Retina (tissue), 1 donor: ENCODE measurements at regions not wholly inside any gene's neighbourhood (a gene's known extent, or its start where the extent isn't known, plus 50 kb on each side); places are given as distances from the start of the nearest gene placed in this dataset.
A peak's percentile ranks its signal among the peaks of the same experiment; 100 is the strongest.

Experiments used
- DNase-seq: peaks from one replicate; pipeline ENCODE4 v3.0.0-alpha.2; 2016

DNA sequence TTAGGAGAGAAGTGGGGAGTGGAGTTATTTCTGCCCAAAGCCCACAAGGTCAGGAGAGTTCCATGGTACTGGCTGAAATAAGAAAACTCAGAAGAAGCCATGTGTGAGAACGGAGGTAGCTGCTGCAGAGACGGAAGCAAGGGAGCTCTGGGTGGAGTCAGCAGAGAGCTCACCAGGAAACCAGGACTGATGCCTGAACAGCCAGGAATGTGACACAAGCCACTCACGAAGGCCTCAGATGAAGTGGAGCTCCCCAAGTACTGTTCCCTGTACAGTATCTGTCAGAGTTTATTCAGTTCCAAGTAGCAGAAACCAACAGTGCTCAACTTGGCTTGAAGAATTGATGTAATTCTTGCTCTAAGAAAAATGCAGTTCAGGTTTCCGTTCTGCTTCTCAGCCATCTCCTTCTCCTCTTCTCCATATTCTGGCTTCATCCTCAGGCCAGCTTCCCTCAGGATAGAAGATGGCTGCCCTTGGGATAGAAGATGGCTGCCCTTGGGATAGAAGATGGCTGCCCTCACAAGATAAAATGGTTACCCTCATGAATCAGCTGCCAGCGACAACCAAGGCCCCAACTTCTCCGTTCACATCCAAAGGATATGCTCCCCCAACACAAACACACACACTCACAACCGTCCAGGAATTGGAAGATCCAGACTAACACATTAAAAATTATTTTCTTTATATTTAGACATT, 117.4 kb upstream of the SH3BP4 start:
- no peak for DNase-seq

DNA sequence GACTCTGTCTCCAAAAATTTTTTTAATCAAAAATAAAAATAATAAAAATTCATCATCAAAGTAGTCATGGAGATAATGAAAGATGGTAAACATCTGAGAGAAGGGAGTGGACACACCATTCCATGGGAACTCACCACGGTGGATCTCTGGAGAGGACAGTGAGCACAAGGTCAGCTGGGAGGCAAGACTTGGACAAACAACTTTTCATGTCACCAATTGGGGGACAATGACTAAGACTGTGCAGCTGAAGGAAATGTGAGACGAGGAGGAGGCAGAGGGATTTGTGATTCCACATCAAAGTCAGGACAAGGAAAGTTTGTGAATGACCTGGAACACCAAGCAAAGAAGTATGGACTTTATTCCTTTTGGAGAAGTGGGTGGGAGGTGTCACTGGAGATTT, 121.0 kb upstream of the SH3BP4 start:
- DNase-seq, result no peak

DNA sequence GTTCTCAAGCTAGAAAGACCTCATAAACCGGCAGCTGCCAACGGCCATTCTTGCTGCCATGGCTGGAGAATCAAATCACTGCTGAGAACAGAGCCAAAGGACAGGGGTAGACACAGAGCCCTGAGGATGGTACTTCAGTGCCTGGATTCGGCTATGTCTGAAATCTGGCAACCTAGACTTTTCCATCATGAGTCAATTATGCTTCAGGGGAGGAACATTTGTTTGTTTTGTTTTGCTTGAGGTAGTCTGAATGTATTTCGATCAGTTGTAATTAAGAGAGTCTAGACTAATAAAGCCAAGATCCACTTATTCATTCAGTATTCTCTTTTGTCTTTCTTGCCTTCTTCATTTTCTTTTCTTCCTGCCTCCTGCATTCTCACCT, 122.8 kb upstream of the SH3BP4 start:
- no peak for DNase-seq

DNA sequence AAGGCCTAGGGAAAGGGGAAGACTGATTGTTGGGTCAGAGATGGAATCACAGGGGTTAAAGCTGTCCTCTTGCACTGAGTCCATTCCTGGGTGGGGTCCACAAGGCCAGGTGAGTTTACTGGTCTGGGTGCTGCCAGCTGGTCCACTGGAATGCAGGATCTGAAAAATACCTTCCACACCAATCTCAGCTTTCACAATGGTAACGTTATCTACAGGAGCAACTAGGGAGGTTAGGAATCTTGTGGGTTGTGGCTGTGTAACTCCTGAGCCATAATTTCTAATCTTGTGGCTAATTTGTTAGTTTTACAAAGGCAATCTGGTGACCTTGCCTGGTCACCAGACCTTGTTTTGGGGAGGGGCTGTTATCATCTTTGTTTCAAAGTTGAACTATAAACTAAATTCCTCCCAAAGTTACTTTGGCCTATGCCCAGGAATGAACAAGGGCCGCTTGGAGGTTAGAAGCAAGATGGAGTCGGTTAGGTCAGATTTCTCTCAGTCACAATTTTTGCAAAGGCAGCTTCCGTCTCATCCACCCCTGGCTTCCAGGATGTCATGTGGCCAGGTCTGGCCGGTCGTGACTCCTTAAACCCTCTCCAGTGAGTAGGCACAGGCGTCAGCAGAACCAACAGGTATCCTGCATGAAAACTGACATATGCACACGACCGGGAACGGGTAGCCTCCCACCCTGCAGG, 123.3 kb upstream of the SH3BP4 start:
- DNase-seq, result no peak

DNA sequence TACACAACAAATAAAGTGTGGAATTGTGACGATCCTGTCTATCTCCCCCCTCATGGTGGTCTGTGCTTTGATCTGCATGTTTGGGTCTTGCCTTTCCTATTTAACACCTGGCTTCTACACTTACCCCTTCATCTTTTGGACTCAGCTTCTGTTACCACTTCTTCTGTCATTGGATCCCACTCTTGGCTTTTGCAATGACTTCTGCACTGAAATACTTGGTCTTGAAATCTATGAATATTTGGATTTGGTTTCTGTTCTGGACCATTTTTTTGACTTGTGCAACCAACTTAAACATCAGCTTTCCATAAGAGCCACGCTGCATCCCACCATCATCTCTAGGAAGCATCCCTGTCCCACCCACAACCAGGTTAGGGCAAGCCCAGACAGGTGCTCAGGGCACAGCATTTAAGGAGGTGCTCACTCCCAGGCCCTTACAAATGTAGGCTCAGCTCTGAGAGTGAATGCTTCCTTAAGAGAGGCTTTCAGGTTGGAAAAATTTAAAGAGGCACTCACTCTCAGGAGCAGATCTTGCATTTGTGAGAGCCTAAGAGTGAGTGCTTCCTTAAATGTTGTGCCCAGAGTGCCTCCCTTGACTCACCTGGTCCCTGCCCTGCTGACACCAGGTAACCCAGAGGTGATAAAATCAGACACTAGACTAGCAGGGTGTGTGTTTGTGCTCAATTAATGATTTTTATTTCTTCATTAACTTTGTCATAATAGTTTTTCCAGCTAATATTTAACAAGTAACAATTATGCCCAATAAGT, 124.5 kb upstream of the SH3BP4 start:
- DNase-seq, result no peak

DNA sequence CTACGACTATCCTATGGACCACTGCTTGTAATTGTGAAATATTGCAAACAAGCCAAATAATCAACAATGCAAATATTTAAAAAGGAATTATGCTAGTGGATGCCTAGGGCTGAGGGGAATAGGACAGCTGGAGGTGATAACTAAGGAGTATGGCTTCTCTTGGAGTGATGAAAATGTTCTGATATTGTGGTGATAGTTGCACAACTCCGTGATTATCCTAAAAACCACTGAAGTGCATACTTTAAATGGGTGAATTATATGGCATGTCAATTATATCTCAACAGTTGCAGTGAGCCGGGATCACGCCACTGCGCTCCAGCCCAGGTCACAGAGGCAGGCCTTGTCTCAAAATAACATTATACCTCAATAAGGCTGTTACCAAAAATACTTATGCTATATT, 125.1 kb upstream of the SH3BP4 start:
- DNase-seq, result no peak

DNA sequence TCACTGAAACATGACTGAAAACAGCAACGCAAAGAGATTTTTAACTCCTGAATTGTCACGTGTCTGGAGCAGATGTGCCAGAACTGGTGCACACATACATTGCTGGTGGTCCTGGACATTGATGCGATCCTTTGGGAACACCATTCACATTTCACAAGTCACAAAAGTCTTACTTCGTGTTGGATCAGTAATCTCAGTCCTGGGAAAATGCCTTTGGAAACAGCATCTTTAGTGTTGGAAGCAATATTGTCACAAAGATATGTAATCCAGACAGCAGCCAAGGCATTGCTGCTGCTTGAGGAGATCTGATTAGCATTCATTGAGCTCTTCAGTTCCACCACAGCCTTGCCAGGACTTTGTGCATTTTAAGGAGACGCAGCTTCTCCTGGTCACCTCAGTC, 126.2 kb upstream of the SH3BP4 start:
- no peak for DNase-seq

DNA sequence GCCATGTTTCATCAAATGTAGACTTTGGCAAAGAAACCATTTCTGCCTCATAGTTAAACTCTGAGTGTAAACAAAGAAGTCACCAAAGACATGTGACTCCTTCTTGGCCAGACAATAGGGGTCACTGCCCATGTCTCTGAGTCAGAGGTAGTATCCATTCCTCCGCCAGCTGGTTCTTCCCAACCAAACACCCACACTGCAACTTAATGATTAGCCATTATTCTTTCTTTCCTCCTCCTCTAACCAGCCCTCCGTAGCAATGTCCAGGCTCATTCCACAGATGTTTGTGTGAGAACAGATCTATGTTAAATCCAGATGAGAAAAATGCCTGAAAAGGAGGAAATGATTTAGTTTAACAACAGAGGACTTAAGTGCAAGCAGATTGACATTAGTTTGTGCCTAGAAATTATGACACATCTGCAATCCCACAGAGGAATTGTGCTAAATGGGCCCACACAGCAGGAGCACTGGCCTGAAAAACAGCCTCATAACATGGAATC, 127.9 kb upstream of the SH3BP4 start:
- no peak for DNase-seq

DNA sequence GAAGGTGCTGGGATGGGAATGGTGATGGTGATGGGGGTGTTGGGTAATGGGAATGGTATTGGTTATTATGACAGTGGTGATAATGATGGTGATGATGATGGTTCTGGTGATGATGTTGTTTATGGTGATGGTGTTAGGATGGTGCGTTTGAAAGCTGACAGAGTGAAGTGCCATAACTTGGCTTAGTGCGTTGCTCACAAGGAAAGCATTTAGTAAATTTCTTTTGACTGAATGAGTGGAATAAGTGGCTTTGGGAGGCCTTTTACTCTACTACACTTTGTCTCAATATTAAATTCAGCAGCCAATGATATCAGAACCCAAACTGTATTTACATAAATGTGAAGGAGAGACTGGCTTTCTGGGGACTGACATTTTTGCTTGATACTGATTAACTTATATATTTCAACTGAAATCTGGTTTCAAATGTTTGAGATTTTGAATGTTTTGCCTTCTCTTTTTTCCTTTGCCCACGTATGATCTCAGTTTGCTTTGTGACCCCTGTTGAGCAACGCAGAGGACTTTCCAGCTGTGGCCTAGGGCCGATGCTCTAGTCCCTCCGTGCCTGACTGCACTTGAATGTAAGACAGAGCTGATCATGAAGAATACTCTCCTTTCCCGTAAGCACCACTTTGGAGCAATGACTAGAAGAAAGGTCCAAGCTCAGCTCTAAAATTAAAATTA, 128.5 kb upstream of the SH3BP4 start:
- no peak for DNase-seq

DNA sequence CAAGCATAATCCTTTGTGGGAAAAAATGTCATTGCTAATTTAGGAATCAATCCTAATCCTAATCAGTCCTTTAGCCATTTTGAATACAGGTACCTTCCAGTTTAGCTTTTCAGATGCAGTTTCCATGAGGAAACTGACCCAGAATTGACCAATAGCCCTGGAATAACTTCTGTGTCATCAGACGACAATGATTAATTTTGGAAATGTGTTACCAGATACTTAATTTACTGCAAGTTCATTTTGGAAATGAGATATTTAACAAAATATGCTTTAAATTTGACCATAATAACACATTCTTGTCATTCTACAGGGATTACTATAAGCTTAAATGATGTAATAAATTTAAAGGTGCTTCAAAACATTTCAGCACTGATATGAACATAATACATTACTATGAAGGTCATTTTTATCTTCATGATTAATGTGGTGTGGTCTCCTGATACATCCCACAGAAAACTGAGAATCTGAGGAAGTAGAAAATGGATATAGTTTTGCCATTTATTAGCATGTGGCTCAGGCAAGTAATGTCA, 129.8 kb upstream of the SH3BP4 start:
- DNase-seq, result no peak

DNA sequence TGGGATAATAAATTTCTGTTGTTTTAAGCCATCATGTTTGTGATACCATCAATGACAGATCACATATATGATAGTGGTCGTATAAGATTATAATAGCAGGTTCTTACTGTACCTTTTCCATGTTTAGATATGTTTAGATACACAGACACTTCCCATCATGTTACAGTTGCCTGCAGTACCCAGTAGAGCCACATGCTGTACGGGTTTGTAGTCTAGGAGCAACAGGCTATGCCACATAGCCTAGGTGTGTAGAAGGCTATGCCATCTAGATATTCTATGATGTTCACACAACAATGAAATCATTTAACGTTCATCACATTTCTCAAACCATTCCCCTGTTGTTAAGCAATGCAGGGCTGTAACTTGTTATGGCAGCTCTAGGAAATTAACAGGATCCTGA, 132.9 kb upstream of the SH3BP4 start:
- DNase-seq, result no peak

DNA sequence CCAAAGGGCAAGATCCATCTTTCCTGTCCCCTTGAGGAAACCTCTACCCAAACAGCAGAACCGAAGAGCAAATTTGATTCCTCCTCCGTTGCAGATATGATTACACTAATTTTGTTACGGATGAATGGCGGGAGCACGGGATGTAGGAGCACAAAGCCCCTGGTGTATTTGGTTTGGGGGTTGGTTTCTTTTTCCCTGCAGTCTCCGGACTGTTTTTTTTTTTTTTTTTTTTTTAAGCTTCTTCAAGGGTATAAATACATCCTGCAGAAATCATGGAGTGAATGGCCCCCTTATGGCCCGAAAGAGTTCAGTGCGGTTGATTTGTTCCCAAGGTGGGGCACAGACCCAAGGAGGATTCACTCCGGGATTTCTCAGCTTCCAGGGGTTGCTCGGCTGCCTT, 135.3 kb upstream of the SH3BP4 start:
- no peak for DNase-seq

DNA sequence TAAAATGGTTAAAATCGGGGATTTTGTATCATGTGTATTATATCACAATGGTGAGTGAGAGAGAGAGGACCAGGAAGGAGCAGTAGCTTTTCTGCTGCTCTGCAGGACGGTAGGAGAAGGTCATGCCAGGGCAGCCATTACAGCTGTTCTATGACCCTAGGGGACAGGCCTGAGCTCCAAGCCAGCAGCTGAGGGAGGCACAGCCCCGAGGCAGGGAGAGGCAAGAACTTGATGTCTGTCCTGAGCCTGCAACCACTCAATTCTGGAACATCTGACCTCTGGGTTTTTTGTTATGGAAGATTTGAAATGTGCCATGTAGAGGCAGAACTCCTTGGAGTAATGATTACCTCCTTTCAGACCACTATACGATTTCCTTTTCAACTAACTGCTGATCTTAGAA, 135.8 kb upstream of the SH3BP4 start:
- DNase-seq, result no peak

DNA sequence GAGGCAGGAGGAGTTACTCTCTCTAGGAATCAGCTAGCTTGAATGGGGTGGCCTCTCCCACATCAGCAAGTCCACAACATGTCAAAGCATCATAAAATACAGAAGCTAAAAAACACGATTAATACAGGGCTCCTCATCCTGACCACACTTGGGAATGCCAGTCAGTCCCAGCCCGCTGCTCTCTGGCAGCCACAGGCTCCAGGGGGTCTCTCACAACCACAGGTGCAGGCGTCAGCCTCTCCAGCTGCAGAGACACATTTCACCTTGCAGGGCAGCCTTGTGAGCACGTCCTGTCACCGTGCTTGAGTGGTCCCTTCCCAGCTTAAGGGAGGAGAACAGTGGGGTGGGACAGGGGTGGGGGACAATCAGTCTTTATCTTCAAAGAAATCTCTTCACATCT, 137.4 kb upstream of the SH3BP4 start:
- DNase-seq, result no peak

DNA sequence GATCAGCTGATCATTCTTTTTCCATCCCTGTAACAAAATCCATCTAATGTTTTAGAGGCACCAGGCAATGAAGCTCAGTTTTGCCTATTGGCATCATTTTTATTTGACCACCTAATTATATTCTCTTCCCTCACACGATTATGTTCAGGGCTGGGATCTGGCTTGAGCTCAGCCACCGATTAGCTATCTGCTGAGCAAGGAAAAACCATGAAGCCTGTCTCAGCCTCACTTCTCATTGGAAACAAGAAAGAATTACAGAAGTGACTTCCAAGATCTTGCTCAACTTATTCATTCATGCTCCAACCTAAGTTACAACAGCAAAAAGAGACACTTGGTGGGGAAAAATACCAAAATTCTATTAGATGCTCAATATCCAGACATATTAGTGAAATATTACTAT, 139.0 kb upstream of the SH3BP4 start:
- DNase-seq, result no peak

DNA sequence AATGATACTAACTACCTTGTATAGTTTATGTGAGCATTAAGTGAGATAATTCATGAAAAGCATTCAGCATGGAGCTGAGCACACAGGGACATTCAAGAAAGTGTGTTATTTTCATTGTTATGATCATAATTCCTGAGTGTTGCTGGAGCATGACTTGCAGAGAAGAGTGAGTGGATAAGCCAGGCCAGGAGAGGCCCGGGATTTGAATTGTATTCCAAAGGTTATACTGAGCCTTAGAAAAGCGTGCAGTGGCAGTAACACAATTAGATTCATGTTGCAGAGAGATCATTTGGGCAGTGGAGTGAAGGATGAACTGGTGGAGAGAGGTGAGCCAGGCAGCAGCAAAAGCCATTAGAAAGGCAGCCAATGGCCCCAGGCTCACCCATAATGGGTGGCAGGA, 142.9 kb upstream of the SH3BP4 start:
- no peak for DNase-seq

DNA sequence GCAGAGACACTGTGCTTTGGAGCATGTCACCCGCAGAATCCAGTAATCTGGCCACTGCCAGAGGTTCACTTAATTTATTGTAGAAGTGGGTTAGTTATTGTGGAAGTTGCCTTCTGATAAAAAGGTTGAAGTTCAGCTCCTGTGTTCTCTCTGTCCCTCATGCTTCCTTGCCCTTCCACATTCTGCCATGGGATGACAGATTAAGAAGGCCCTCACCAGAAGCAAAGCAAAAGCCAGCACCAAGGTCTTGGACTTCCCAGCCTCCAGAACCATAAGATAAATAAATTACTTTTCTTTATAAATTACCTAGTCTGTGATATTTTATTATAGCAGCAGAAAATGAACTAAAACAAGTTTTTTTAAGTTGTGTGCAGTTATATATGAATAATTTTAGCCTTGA, 145.0 kb upstream of the SH3BP4 start:
- DNase-seq, result no peak

DNA sequence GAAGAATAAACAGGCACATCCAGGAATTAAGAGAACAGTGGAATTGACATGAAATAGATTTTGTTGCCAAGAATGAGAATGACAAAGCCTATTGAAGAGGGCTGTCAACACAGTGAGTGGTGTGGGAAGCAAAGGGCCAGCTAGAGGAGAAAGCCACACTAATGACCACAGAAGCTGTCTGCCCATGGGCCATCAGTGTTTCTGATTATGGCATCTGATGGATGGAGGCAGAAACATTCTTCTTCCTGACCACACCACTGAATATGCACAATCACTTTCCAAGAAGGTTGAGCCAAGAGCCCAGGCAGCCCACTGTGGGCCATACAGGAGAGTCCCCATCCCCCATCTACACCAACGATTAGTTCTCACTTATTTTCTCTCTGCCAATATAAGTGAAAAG, 146.0 kb upstream of the SH3BP4 start:
- DNase-seq, result no peak

DNA sequence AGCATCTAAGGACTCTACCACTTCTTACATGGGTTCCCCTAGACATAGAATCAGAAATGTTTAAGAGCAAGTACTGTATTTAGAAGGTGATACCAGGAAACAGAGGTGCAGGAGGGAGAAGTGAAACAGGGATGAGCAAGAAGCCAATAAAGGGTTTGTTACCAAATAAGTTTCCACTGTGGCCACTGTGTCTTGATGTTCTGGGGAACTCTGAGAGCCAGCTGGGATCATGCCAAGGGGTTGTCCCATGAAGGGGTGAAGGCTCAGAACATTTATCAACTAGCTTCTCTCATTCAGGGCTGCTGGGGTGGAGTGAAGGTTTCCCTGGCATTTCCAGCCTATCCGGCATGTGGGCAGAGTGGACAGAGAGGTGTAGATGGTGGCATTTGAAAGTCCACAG, 147.1 kb upstream of the SH3BP4 start:
- no peak for DNase-seq

DNA sequence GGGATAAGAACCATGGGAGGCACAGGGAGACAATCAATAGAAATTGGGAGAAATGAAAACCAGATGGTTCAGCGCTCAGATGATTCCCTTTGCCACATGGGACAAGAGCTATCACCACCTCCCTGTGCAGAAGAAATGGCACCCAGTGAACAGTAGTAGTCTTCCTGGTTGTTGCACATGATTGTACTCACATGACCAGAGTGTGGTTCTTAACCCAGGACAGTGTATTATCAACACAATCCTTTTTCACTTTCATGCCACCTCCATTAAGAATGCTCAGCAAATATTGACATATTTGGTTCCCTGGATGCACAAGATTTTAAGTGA, 149.0 kb upstream of the SH3BP4 start:
- DNase-seq, result no peak

DNA sequence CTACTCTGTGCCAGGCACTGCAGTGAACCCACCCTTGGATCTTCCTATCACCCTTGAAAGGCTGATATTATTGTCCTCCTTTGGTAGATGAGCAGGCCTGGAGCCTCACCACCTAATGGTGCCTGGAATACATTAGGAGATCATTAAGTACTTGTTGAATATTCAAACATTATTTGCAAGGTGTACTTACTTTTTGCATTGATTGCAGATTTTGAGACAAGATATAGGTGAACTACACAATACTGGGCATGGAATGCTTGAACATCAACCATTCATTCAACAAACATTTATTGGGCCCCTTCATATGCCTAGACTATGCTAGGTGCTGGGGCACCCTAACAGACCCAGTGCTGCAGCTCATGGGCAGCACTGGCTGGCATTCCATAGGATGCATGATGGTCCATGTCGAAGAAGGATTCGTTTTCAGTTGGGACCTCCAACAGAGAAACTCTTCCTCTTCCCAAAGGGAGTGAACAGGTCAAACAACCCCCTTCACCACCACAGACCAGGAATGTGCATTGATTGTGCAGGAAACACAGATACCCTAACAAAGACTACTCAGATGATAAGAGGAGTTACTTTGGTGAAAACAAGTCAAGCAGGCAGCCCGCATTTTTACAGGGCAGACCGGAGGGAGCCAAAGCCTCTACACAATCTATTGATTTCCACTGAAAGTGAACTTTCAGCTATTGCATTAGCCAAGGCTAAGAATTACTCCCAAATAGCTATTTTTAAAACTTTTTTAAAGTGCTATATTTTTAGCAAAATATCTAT, 149.6 kb upstream of the SH3BP4 start:
- no peak for DNase-seq

DNA sequence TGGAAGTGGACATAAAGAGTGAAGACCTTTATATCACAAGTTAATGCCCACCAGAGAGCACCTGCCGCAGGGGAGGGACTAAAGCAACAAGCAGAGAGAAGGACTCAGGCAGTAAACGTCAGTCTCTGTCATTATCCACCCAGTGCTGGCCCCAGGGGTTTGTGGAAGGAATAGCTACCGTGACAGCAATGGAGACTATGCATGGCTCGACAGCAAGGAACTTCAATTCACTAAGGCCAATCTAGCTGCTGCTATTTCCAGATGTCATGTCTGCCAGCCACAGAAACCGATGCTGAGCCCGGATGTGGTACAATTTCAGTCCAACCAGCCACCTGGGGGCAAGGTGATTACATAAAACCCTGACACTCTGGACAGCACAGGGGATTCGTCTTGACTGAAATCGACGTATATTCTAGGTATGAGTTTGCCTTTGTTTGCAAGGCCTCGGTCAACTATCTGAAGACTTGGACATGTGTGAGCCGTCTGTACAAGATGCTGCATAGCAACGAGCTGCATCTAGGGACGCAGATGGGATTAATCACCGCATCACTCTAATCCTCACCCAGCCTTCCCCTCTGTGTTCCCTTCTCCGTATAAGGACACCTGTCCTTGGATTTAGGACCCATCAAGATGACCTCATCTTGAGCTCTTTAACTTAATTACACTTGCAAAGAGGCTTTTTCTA, 154.1 kb upstream of the SH3BP4 start:
- peak; percentile 32 for DNase-seq
